ENCODE measurements at regions not wholly inside any gene's neighbourhood (a gene's known extent, or its start where the extent isn't known, plus 50 kb on each side); places are given as distances from the start of the nearest gene placed in this dataset.

- TF ChIP-seq POLR2AphosphoS5 (IDR thresholded peaks at IDR 0.05), result no peak
- TF ChIP-seq CTCF (IDR thresholded peaks at IDR 0.05), result no peak
- no peak for TF ChIP-seq POLR2A (IDR thresholded peaks at IDR 0.05)
Measured at GRCh38 chr9:3699883-3700282, 174.1 kb upstream of the RFX3 start.

All from breast epithelium (tissue), 3 donors.